ENCODE measurements at regions not wholly inside any gene's neighbourhood (a gene's known extent, or its start where the extent isn't known, plus 50 kb on each side); places are given as distances from the start of the nearest gene placed in this dataset.

- TF ChIP-seq POLR2A (IDR thresholded peaks at IDR 0.05; ENCODE audit: low read depth, low read length) (no peak), TAF1 (IDR thresholded peaks at IDR 0.05; ENCODE audit: low read depth, low read length) (no peak), SPI1 (IDR thresholded peaks at IDR 0.05; ENCODE audit: low read depth, low read length) (no peak), POLR2AphosphoS5 (IDR thresholded peaks at IDR 0.05; ENCODE audit: low read depth, low read length) (no peak)
Measured at GRCh38 chr10:29766753-29767152, 132.0 kb upstream of the SVIL start.

All from GM12891 (cell line).